Activated B cell treated with CpG ODN at 0.5 μM for 24 hours (primary cell): ENCODE measurements at regions not wholly inside any gene's neighbourhood (a gene's known extent, or its start where the extent isn't known, plus 50 kb on each side); places are given as distances from the start of the nearest gene placed in this dataset.

Source experiments
- ATAC-seq: fragments of 200-7000 bp; cut with Tn5 transposase; one replicate; pipeline ENCODE4 v1.10.0; 2021; ENCODE audit warnings: low read depth, mild to moderate bottlenecking, moderate library complexity
- CTCF ChIA-PET: fragments of 350-600 bp; sonication (Branson Sonifier 250); formaldehyde crosslinking; loops from one replicate; lab custom pipeline; 2021; ENCODE audit warnings: antibody characterized with exemption; lab: Charles Lee
- POLR2A ChIA-PET: fragments of 350-600 bp; sonication (Branson Sonifier 250); formaldehyde crosslinking; loops from one replicate; lab custom pipeline; 2021; ENCODE audit warnings: antibody characterized with exemption; lab: Charles Lee
- DNase-seq: peaks from one replicate; pipeline ENCODE4 v3.0.0; 2022
- H3K27ac Mint-ChIP-seq: one replicate; pipeline ENCODE4 v1.8.0; 2020; ENCODE audit warnings: mixed read lengths
- H3K27me3 Mint-ChIP-seq: one replicate; pipeline ENCODE4 v1.8.0; 2021; ENCODE audit warnings: mixed read lengths
- H3K36me3 Mint-ChIP-seq: one replicate; pipeline ENCODE4 v1.8.0; 2021; ENCODE audit warnings: low read depth, mixed read lengths
- H3K4me1 Mint-ChIP-seq: one replicate; pipeline ENCODE4 v1.8.0; 2021; ENCODE audit warnings: mixed read lengths
- H3K4me3 Mint-ChIP-seq: one replicate; pipeline ENCODE4 v1.8.0; 2020; ENCODE audit warnings: mild to moderate bottlenecking, mixed read lengths
- H3K9me3 Mint-ChIP-seq: one replicate; pipeline ENCODE4 v1.8.0; 2020; ENCODE audit warnings: mixed read lengths
- CTCF ChIP-seq: fragments of 200-600 bp; IDR thresholded peaks from one replicate; pipeline ENCODE4 v1.8.0; 2022; ENCODE audit warnings: antibody characterized with exemption, mild to moderate bottlenecking
- intact Hi-C: fragments of 100-400 bp; cut with micrococcal nuclease; formaldehyde crosslinking; loops from one replicate; pipeline ENCODE4 v1.15.1; 2024

GRCh38 chrX:95367286-95367685, 1317.4 kb upstream of the DIAPH2 start:
- CTCF ChIA-PET: no interaction called here
- TF ChIP-seq CTCF: no peak
- H3K36me3 Mint-ChIP-seq: no peaks in the 10 kb centered on the region
- H3K9me3 Mint-ChIP-seq: no peaks in the 10 kb centered on the region
- H3K27me3 Mint-ChIP-seq: no peaks in the 10 kb centered on the region
- ATAC-seq (no peak), DNase-seq (no peak)
- POLR2A ChIA-PET: no interaction called here
- intact Hi-C loops: no loop called here
- no peak overlapping the region for H3K27ac Mint-ChIP-seq
- no peaks in the 10 kb centered on the region for H3K4me1 Mint-ChIP-seq
- H3K4me3 Mint-ChIP-seq: no peak overlapping the region

GRCh38 chrX:95382799-95383198, 1301.8 kb upstream of the DIAPH2 start:
- CTCF ChIA-PET: no interaction called here
- no peak overlapping the region for H3K4me3 Mint-ChIP-seq
- no peak for ATAC-seq
- H3K9me3 Mint-ChIP-seq: peaks cover 2% of the 10 kb centered on the region
- no peak for TF ChIP-seq CTCF
- POLR2A ChIA-PET: no interaction called here
- no peaks in the 10 kb centered on the region for H3K36me3 Mint-ChIP-seq
- no peaks in the 10 kb centered on the region for H3K27me3 Mint-ChIP-seq
- H3K27ac Mint-ChIP-seq: no peak overlapping the region
- DNase-seq: no peak
- H3K4me1 Mint-ChIP-seq: no peaks in the 10 kb centered on the region
- intact Hi-C loops: no loop called here

GRCh38 chrX:95383778-95384177, 1300.9 kb upstream of the DIAPH2 start:
- Mint-ChIP-seq H3K27ac (no peak overlapping the region), H3K27me3 (no peaks in the 10 kb centered on the region), H3K9me3 (peaks cover 2% of the 10 kb centered on the region), H3K4me1 (no peaks in the 10 kb centered on the region), H3K4me3 (no peak overlapping the region), H3K36me3 (no peaks in the 10 kb centered on the region)
- DNase-seq (no peak), ATAC-seq (no peak)
- ChIA-PET POLR2A (no interaction called here), CTCF (no interaction called here)
- no peak for TF ChIP-seq CTCF
- intact Hi-C loops: no loop called here

- Mint-ChIP-seq H3K27me3 (no peaks in the 10 kb centered on the region), H3K4me3 (no peak overlapping the region), H3K9me3 (no peaks in the 10 kb centered on the region), H3K36me3 (no peaks in the 10 kb centered on the region), H3K4me1 (no peaks in the 10 kb centered on the region), H3K27ac (no peak overlapping the region)
- ATAC-seq: no peak
- POLR2A ChIA-PET: no interaction called here
- TF ChIP-seq CTCF: no peak
- CTCF ChIA-PET: no interaction called here
- DNase-seq: no peak
- intact Hi-C loops: no loop called here
Observed at GRCh38 chrX:95427389-95427788, 1257.3 kb upstream of the DIAPH2 start.

GRCh38 chrX:95435198-95435597, 1249.4 kb upstream of the DIAPH2 start:
- no peak for ATAC-seq
- Mint-ChIP-seq H3K27me3 (no peaks in the 10 kb centered on the region), H3K4me3 (no peak overlapping the region), H3K9me3 (peaks cover 3% of the 10 kb centered on the region), H3K4me1 (no peaks in the 10 kb centered on the region), H3K36me3 (no peaks in the 10 kb centered on the region), H3K27ac (no peak overlapping the region)
- TF ChIP-seq CTCF: no peak
- no peak for DNase-seq
- intact Hi-C loops: no loop called here
- ChIA-PET CTCF (no interaction called here), POLR2A (no interaction called here)
